ENCODE measurements at regions not wholly inside any gene's neighbourhood (a gene's known extent, or its start where the extent isn't known, plus 50 kb on each side); places are given as distances from the start of the nearest gene placed in this dataset.

- TF ChIP-seq CTCF (IDR thresholded peaks at IDR 0.05): no peak
- TF ChIP-seq POLR2A (IDR thresholded peaks at IDR 0.05): no peak
- Histone ChIP-seq H3K4me3 (no peak overlapping the region), H3K27me3 (no peaks in the 10 kb centered on the region), H3K9me3 (no peaks in the 10 kb centered on the region), H3K4me1 (no peaks in the 10 kb centered on the region), H3K36me3 (no peaks in the 10 kb centered on the region), H3K27ac (no peak overlapping the region)
- no peak for DNase-seq
These were observed 401.0 kb downstream of the PMP22 start for GRCh38 chr17:14864127-14864526.

- H3K4me3 ChIP-seq: no peak overlapping the region
- H3K36me3 ChIP-seq: no peaks in the 10 kb centered on the region
- no peak for DNase-seq
- H3K9me3 ChIP-seq: no peaks in the 10 kb centered on the region
- no peak for TF ChIP-seq POLR2A (IDR thresholded peaks at IDR 0.05)
- no peak overlapping the region for H3K27ac ChIP-seq
- H3K27me3 ChIP-seq: no peaks in the 10 kb centered on the region
- H3K4me1 ChIP-seq: no peaks in the 10 kb centered on the region
These were observed 405.6 kb downstream of the PMP22 start for GRCh38 chr17:14859542-14859941.

- no peak for TF ChIP-seq CTCF (IDR thresholded peaks at IDR 0.05)
- TF ChIP-seq POLR2A (IDR thresholded peaks at IDR 0.05): no peak
- Histone ChIP-seq H3K27me3 (no peaks in the 10 kb centered on the region), H3K4me1 (no peaks in the 10 kb centered on the region), H3K27ac (no peak overlapping the region), H3K4me3 (no peak overlapping the region), H3K36me3 (no peaks in the 10 kb centered on the region), H3K9me3 (no peaks in the 10 kb centered on the region)
- no peak for DNase-seq
These were observed 408.9 kb downstream of the PMP22 start for GRCh38 chr17:14856176-14856575.

- Histone ChIP-seq H3K9me3 (no peaks in the 10 kb centered on the region), H3K27me3 (no peaks in the 10 kb centered on the region), H3K4me1 (no peaks in the 10 kb centered on the region), H3K27ac (no peak overlapping the region), H3K36me3 (no peaks in the 10 kb centered on the region), H3K4me3 (no peak overlapping the region)
- DNase-seq: no peak
- TF ChIP-seq CTCF (IDR thresholded peaks at IDR 0.05): no peak
- no peak for TF ChIP-seq POLR2A (IDR thresholded peaks at IDR 0.05)
These were observed 410.4 kb downstream of the PMP22 start for GRCh38 chr17:14854691-14855090.

GRCh38 chr17:14845591-14846281, 419.4 kb downstream of the PMP22 start:
- H3K27me3 ChIP-seq: no peaks in the 10 kb centered on the region
- no peaks in the 10 kb centered on the region for H3K9me3 ChIP-seq
- H3K4me3 ChIP-seq: no peak overlapping the region
- TF ChIP-seq POLR2A (IDR thresholded peaks at IDR 0.05): no peak
- no peak for TF ChIP-seq CTCF (IDR thresholded peaks at IDR 0.05)
- no peak for DNase-seq
- H3K36me3 ChIP-seq: no peaks in the 10 kb centered on the region
- H3K4me1 ChIP-seq: no peaks in the 10 kb centered on the region
- H3K27ac ChIP-seq: no peak overlapping the region

GRCh38 chr17:14843086-14843795, 421.9 kb downstream of the PMP22 start:
- no peak for DNase-seq
- Histone ChIP-seq H3K27ac (no peak overlapping the region), H3K27me3 (no peaks in the 10 kb centered on the region), H3K4me3 (no peak overlapping the region), H3K9me3 (no peaks in the 10 kb centered on the region), H3K4me1 (no peaks in the 10 kb centered on the region), H3K36me3 (no peaks in the 10 kb centered on the region)
- no peak for TF ChIP-seq CTCF (IDR thresholded peaks at IDR 0.05)
- TF ChIP-seq POLR2A (IDR thresholded peaks at IDR 0.05): no peak

Measured in Peyer's patch (tissue), 4 donors.